Activated naive CD4-positive, alpha-beta T cell treated with anti-CD3 and anti-CD28 coated beads for 36 hours (primary cell): ENCODE measurements at regions not wholly inside any gene's neighbourhood (a gene's known extent, or its start where the extent isn't known, plus 50 kb on each side); places are given as distances from the start of the nearest gene placed in this dataset.

Source experiments
- CTCF ChIA-PET: fragments of 350-600 bp; sonication (Branson Sonifier 250); formaldehyde crosslinking; loops from one replicate; lab custom pipeline; 2021; ENCODE audit warnings: antibody characterized with exemption; lab: Charles Lee
- DNase-seq: peaks from one replicate; pipeline ENCODE4 v3.0.0-alpha.2; 2020
- H3K27ac Mint-ChIP-seq: one replicate; pipeline ENCODE4 v1.8.0; 2021; ENCODE audit warnings: mild to moderate bottlenecking, mixed read lengths
- H3K27me3 Mint-ChIP-seq: one replicate; pipeline ENCODE4 v1.8.0; 2021; ENCODE audit warnings: low read depth, mixed read lengths
- H3K36me3 Mint-ChIP-seq: one replicate; pipeline ENCODE4 v1.8.0; 2021; ENCODE audit warnings: low read depth, mixed read lengths
- H3K4me1 Mint-ChIP-seq: one replicate; pipeline ENCODE4 v1.8.0; 2021; ENCODE audit warnings: low read depth, mixed read lengths
- H3K4me3 Mint-ChIP-seq: one replicate; pipeline ENCODE4 v1.8.0; 2021; ENCODE audit warnings: mild to moderate bottlenecking, moderate library complexity, mixed read lengths
- H3K9me3 Mint-ChIP-seq: one replicate; pipeline ENCODE4 v1.8.0; 2021; ENCODE audit warnings: mixed read lengths
- intact Hi-C: fragments of 100-400 bp; cut with micrococcal nuclease; formaldehyde crosslinking; loops from one replicate; pipeline ENCODE4 v1.15.1; 2023

DNA sequence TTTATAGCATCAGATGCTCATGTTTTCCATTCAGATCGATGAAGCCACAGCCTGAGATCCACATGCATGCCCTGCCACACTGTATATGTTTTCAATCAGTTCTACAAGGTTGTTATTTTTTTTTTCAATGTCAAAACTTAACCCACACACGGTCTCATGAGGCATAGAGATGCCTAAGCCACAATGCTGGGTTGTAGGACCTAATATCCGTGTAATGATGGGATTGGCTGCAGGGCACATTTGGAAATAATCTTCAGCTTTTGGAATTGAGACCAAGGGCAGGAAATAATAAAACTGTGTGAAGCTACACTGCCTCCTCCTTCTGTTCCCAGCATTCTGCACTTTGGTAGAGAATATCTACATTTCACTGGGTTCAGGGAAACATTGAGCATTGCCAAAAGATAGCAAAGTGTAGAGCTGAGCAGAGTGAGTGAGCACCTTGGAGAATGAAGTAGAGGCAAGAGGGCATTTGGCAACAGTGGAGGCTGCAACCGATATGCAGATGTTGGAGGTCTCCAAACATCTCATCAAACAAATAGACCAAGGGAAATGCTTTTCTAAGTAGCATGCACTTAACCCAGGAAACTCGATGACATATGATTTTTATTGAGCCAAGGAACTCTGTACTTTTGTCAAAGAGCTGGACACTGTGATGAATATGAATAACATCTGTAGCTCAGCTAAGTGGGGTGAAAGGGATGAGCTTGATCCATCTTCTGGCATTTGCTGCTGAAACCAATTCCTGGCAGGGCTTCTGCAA lies 176.7 kb downstream of the LYPLAL1 start:
- intact Hi-C loops, result no loop called here
- H3K4me3 Mint-ChIP-seq, result no peak overlapping the region
- CTCF ChIA-PET, result no interaction called here
- H3K36me3 Mint-ChIP-seq, result peaks cover 7% of the 10 kb centered on the region
- DNase-seq, result no peak
- H3K27me3 Mint-ChIP-seq, result no peaks in the 10 kb centered on the region
- H3K27ac Mint-ChIP-seq, result no peak overlapping the region
- no peaks in the 10 kb centered on the region for H3K4me1 Mint-ChIP-seq
- H3K9me3 Mint-ChIP-seq, result peaks cover 16% of the 10 kb centered on the region

DNA sequence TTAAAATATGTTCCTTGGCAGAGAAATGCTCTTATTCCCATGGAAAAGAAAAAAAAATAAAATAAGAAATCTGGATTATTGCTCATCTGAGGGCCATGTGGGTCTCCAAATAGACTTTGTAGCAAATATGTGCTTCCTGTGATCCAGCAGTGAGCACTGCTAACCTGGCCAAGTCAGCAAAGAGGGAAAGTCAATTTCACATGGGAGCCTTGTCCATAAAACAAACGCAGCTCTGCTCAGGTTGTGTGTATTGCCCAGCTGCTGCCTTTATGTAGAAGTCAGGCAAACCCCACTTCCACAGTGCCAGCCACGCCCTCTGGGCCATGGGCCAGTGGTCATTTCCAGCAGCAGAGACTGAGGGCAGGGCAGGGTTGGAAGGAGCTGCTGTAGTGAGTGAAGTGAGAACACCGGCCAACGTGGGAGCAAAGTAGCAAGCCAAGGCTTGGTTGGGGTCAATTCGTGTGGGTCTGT lies 174.3 kb downstream of the LYPLAL1 start:
- intact Hi-C loops, result no loop called here
- peaks cover 20% of the 10 kb centered on the region for H3K9me3 Mint-ChIP-seq
- CTCF ChIA-PET, result no interaction called here

DNA sequence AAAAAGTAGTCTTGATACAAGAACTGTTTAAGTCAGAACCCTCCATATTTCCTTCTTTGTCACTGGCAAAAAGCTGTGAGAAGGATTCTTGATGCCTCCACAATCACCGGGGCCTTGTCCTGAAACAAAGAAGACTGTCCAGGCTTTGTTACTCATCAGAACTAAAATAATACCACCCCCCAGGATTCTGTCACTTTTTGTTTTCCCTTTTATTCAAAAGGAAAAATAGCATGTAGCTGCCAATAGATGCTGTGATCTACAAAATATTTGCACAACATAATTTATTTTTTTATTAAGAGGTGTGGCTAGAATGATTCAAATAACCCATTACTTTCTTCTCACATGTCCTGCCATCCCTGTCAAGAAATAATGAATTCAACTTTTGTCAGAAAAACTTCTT lies 173.7 kb downstream of the LYPLAL1 start:
- intact Hi-C loops, result no loop called here
- peaks cover 20% of the 10 kb centered on the region for H3K9me3 Mint-ChIP-seq
- no peak for DNase-seq
- peaks cover 7% of the 10 kb centered on the region for H3K36me3 Mint-ChIP-seq
- H3K4me1 Mint-ChIP-seq, result no peaks in the 10 kb centered on the region
- CTCF ChIA-PET, result no interaction called here
- no peaks in the 10 kb centered on the region for H3K27me3 Mint-ChIP-seq
- H3K4me3 Mint-ChIP-seq, result no peak overlapping the region
- no peak overlapping the region for H3K27ac Mint-ChIP-seq

More for the DNA sequence above, 174.3 kb downstream of the LYPLAL1 start:
- H3K4me3 Mint-ChIP-seq, result no peak overlapping the region
- H3K27me3 Mint-ChIP-seq, result no peaks in the 10 kb centered on the region
- peaks cover 7% of the 10 kb centered on the region for H3K36me3 Mint-ChIP-seq
- DNase-seq, result no peak
- no peaks in the 10 kb centered on the region for H3K4me1 Mint-ChIP-seq
- no peak overlapping the region for H3K27ac Mint-ChIP-seq

DNA sequence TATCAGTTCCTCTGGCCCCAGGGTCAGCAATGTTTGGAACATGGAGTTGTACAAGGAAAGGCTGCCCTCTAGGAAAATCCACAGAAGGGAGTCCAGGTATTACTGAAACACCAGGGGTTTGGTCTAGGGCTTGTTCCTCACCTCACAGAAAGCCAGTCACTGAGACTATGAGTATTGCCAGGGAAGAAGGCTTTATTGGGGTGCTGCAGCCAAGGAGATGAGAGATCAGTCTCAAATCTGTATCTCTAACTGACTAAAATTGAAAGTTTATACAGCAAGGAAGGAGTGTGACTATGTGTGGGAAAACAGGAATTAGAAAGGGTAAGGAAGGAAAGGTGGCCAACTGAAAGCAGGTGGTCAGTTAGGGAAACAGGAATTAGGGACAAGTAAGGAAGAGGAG lies 172.3 kb downstream of the LYPLAL1 start:
- H3K36me3 Mint-ChIP-seq, result peaks cover 7% of the 10 kb centered on the region
- CTCF ChIA-PET, result no interaction called here
- H3K4me3 Mint-ChIP-seq, result no peak overlapping the region
- H3K27me3 Mint-ChIP-seq, result no peaks in the 10 kb centered on the region
- H3K9me3 Mint-ChIP-seq, result peaks cover 20% of the 10 kb centered on the region
- no peak for DNase-seq
- H3K4me1 Mint-ChIP-seq, result no peaks in the 10 kb centered on the region
- intact Hi-C loops, result no loop called here
- no peak overlapping the region for H3K27ac Mint-ChIP-seq

DNA sequence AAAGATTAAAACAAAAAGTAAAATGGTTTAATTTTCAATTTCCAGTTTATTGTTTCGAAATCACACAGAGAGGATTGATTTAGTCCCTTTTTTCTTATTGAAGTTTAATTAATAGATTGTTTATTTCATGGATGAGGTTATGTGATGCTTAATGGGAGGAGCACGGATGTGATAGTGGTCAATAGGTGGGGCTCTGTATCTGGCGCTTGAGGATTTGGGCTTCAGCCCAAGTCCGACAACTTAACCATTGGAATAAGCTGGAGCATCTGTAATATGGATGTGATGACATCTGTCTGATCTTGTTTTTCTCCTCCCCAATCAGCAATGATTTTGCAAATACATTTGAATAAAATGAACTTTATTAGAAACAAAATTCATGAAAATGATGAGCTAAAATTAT lies 169.2 kb downstream of the LYPLAL1 start:
- Mint-ChIP-seq H3K4me1 (no peaks in the 10 kb centered on the region), H3K27ac (no peak overlapping the region), H3K4me3 (no peak overlapping the region), H3K27me3 (no peaks in the 10 kb centered on the region), H3K36me3 (peaks cover 4% of the 10 kb centered on the region), H3K9me3 (peaks cover 20% of the 10 kb centered on the region)
- DNase-seq, result no peak
- intact Hi-C loops, result no loop called here
- CTCF ChIA-PET, result no interaction called here

DNA sequence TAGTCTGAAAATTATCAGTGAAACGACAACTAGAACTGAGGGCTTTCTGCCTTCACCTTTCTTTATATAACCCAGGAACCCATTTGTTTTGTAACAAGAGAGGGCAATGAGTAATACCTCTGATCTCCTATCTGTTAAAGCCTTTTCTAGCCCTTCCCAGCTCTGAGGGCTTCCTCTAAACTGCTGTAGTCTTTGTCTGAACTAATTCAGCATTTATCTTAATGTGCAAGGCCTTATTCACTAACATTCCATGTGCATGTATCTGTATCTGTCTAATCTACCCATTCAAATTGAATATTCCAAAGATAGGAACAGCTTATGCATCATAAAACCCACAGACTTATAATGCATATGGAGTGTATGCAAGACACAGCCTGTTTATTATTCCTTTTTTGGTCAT lies 167.1 kb downstream of the LYPLAL1 start:
- Mint-ChIP-seq H3K4me1 (no peaks in the 10 kb centered on the region), H3K36me3 (no peaks in the 10 kb centered on the region), H3K9me3 (peaks cover 8% of the 10 kb centered on the region), H3K27ac (no peak overlapping the region), H3K4me3 (no peak overlapping the region), H3K27me3 (no peaks in the 10 kb centered on the region)
- intact Hi-C loops, result no loop called here
- no peak for DNase-seq
- CTCF ChIA-PET, result no interaction called here

DNA sequence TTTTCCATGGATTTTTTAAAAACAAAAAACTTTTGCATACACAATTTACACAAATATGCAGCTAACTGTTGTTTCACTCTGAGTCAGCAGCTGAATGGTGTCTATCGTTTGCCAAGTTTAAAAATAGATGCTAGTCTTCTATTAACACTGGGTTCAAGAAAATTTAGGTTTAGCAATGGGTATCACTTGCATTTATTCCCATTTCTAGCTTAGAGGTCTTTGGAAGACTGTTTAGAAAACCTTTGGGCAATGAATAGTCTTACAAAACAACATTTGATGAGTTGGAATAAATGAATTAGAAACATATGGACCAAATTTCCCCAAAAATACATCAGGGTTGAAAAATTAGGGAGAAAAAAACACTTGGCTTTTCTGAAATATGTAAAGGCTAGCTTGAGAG lies 165.8 kb downstream of the LYPLAL1 start:
- H3K27ac Mint-ChIP-seq, result no peak overlapping the region
- intact Hi-C loops, result no loop called here

DNA sequence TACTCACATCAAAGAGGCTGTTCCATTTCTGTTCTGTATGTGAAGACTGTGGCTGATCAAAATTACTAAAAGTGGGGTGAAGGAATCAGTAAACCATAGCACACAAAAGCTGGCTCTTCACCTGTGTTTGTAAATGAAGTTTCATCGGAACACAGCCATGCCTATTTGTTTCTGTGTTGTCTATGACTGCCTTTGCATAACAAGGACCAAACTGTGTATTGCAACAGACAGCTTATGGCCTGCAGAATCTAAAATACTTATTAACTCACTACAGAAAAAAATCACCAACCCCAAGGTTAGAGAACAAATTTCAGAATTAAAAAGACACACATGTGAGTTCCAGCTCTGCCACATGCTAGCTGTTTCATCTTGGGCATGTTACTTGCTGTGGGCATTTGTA lies 163.9 kb downstream of the LYPLAL1 start:
- no peak overlapping the region for H3K27ac Mint-ChIP-seq
- no peak for DNase-seq
- H3K27me3 Mint-ChIP-seq, result no peaks in the 10 kb centered on the region
- H3K4me1 Mint-ChIP-seq, result no peaks in the 10 kb centered on the region
- H3K9me3 Mint-ChIP-seq, result no peaks in the 10 kb centered on the region
- CTCF ChIA-PET, result no interaction called here
- no peaks in the 10 kb centered on the region for H3K36me3 Mint-ChIP-seq
- intact Hi-C loops, result no loop called here
- no peak overlapping the region for H3K4me3 Mint-ChIP-seq

More for the DNA sequence above, 165.8 kb downstream of the LYPLAL1 start:
- CTCF ChIA-PET, result no interaction called here
- DNase-seq, result no peak
- H3K4me3 Mint-ChIP-seq, result no peak overlapping the region
- no peaks in the 10 kb centered on the region for H3K36me3 Mint-ChIP-seq
- no peaks in the 10 kb centered on the region for H3K4me1 Mint-ChIP-seq
- H3K9me3 Mint-ChIP-seq, result no peaks in the 10 kb centered on the region
- H3K27me3 Mint-ChIP-seq, result no peaks in the 10 kb centered on the region

DNA sequence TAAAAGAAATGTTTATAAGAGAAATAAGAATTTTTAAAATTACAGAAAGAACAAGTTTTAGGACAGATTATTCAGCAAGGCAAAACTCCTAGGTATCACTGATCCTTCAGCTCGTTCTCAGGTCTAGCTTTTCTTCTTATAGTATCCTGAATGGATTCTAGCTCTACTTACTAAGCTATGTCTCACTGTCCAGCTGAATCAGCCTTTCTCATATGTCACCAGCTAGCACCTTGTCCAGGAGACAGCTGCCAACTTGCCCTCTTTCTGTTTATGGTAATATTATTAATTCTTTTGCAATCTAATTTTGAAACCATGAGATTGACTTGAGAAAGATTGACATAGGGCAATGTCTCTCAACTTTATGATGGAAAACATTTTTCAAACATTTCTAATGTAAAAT lies 159.9 kb downstream of the LYPLAL1 start:
- no peaks in the 10 kb centered on the region for H3K27me3 Mint-ChIP-seq
- no peak overlapping the region for H3K27ac Mint-ChIP-seq
- no peak overlapping the region for H3K4me3 Mint-ChIP-seq
- no peaks in the 10 kb centered on the region for H3K4me1 Mint-ChIP-seq
- no peak for DNase-seq
- CTCF ChIA-PET, result interaction anchor here (0.8 kb wide), 1 partner anchor 71 kb away, joined by 3 read pairs; no protein-coding TSS in a partner anchor
- no peaks in the 10 kb centered on the region for H3K36me3 Mint-ChIP-seq
- intact Hi-C loops, result no loop called here
- no peaks in the 10 kb centered on the region for H3K9me3 Mint-ChIP-seq

DNA sequence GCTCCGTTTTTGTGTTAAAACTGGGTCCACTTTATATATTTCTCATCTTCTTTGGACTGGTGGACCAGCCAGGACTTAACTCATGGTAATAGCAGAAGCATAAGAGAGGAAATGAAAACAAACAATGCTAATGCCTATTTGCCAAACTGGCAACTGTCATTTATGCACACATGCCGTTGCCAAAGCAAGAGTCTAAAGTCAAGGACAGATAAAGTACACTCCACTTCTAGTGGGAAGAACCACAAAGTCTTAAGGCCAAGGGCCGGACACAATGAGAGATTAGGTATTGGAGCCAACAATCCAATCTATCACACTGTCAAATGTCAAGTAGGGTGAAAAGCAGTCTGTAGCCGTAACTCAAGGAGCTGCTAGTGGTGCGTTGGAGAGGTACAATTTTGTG lies 157.7 kb downstream of the LYPLAL1 start:
- Mint-ChIP-seq H3K9me3 (peaks cover 11% of the 10 kb centered on the region), H3K36me3 (peaks cover 6% of the 10 kb centered on the region), H3K27ac (no peak overlapping the region), H3K4me1 (no peaks in the 10 kb centered on the region), H3K27me3 (peaks cover 4% of the 10 kb centered on the region), H3K4me3 (no peak overlapping the region)
- no peak for DNase-seq
- intact Hi-C loops, result no loop called here
- CTCF ChIA-PET, result no interaction called here

DNA sequence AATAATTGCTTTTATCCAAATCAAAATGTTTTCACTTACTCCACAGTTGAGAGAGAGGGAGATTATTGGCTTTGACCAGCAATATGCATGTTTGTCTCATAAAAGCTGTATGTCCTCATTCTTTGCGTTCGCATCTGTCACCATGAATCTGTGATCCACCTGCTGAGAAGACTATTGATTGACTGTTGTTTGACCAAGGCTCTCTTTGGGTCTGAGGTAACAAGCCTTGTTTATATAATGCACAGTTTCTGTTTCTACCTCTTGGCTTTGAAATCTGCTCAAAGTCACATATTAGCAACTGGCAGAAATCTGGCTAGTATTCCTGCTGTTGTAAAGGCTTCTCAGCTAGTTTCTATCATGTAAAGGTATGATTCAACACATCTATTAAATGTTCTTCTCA lies 157.0 kb downstream of the LYPLAL1 start:
- no peak for DNase-seq
- peaks cover 6% of the 10 kb centered on the region for H3K36me3 Mint-ChIP-seq
- CTCF ChIA-PET, result interaction anchor here (1.1 kb wide), 1 partner anchor 55 kb away, joined by 3 read pairs; no protein-coding TSS in a partner anchor
- peaks cover under 1% of the 10 kb centered on the region for H3K4me1 Mint-ChIP-seq
- H3K4me3 Mint-ChIP-seq, result no peak overlapping the region
- peaks cover 4% of the 10 kb centered on the region for H3K27me3 Mint-ChIP-seq
- H3K9me3 Mint-ChIP-seq, result peaks cover 11% of the 10 kb centered on the region
- intact Hi-C loops, result no loop called here
- no peak overlapping the region for H3K27ac Mint-ChIP-seq

DNA sequence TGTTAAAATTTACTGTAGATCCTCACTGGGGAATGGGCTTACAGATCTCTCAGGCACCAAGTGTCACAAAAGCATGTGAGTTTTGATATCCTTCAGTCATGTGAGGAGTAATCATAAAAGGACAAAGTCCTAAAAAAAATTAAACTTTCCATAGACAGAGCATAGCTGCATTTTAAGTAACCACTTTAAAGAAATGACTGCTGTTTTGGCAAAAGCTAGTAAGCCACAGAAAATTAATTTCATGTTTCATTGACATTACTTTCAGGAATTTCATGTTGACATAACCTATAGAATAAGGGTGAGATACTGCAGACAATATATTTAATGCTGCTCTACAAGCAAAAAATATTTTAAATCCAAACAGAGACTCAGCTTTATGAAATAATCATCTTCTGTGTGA lies 156.3 kb downstream of the LYPLAL1 start:
- Mint-ChIP-seq H3K36me3 (peaks cover 8% of the 10 kb centered on the region), H3K4me1 (peaks cover 6% of the 10 kb centered on the region), H3K27me3 (peaks cover 4% of the 10 kb centered on the region), H3K4me3 (no peak overlapping the region), H3K9me3 (peaks cover 11% of the 10 kb centered on the region), H3K27ac (no peak overlapping the region)
- intact Hi-C loops, result no loop called here
- no peak for DNase-seq
- CTCF ChIA-PET, result interaction anchor here (1.1 kb wide), 1 partner anchor 56 kb away, joined by 3 read pairs; no protein-coding TSS in a partner anchor

DNA sequence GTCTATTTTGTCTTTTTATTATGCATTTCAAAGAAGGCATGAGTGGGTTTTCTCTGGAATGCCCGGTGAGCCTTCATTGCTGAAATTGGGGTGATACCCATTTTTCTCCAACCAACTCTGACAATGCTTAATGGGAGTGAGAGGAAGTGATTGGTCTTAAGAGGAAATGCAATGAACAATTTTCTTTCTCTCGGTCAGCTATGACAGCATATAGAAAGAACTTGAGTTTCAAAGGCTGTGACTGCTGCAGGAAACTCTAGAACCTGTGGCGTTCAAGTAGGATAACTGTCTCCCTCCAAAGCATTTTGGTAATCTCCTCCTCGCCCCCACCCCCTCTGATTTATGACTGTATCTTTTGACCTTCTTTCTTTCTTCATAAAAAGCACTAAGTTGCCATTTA lies 155.9 kb downstream of the LYPLAL1 start:
- H3K4me3 Mint-ChIP-seq, result no peak overlapping the region
- H3K27me3 Mint-ChIP-seq, result peaks cover 4% of the 10 kb centered on the region
- H3K36me3 Mint-ChIP-seq, result peaks cover 8% of the 10 kb centered on the region
- DNase-seq, result no peak
- peaks cover 9% of the 10 kb centered on the region for H3K4me1 Mint-ChIP-seq
- H3K9me3 Mint-ChIP-seq, result peaks cover 11% of the 10 kb centered on the region
- CTCF ChIA-PET, result interaction anchor here (1.1 kb wide), 1 partner anchor 56 kb away, joined by 3 read pairs; no protein-coding TSS in a partner anchor
- H3K27ac Mint-ChIP-seq, result no peak overlapping the region
- intact Hi-C loops, result loop anchor here (5.0 kb wide), 1 partner anchor 952 kb away; no protein-coding TSS in a partner anchor
